Tibial nerve (tissue), 4 donors: ENCODE measurements at regions not wholly inside any gene's neighbourhood (a gene's known extent, or its start where the extent isn't known, plus 50 kb on each side); places are given as distances from the start of the nearest gene placed in this dataset.

Experiments
- EP300 ChIP-seq, 2 donors: sonication (generic); formaldehyde crosslinking; IDR thresholded peaks; one replicate each; pipeline ENCODE4 v1.6.1; 2017; ENCODE audit warnings: antibody characterized with exemption in 2 of 2, mild to moderate bottlenecking in 1 of 2
- POLR2A ChIP-seq, 2 donors: fragments of 450-650 bp; IDR thresholded peaks; one replicate each; pipeline ENCODE4 v1.6.1; 2017; ENCODE audit warnings: antibody characterized with exemption in 2 of 2, mild to moderate bottlenecking in 2 of 2, moderate library complexity in 2 of 2
- TF ChIP-seq, protein P1 (sequence below), 5 experiments: fragments of 200-600 bp in 3 of 5; fragments of 450-650 bp in 2 of 5; sonication (generic) in 3 of 5; IDR thresholded peaks; one replicate each; pipeline ENCODE4 v1.5.1; 2016 to 2019; ENCODE audit warnings: antibody characterized with exemption in 5 of 5, mild to moderate bottlenecking in 3 of 5, moderate library complexity in 2 of 5

DNA sequence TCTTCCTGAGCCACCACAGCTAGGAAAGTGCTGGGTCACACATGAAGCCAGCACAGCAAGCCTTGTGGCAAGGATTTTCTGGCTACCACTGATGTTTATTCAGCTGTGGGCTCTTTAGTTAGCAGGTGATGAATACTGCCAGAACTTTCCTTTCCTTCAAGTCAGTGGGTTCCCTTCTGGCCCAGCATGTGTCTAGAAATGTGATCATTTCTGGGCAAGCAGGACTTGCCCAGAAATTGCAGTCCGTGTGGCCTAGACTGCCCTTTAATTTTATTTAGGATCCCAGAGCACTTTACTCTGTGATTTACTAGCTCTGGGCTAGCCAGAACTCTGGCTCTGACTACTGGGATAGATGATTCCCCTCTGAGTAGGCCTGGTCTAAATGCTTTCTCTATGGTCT, 397.5 kb downstream of the ZIC4 start:
- TF ChIP-seq POLR2A (IDR thresholded peaks at IDR 0.05), result no peak
- TF ChIP-seq, protein P1, sequence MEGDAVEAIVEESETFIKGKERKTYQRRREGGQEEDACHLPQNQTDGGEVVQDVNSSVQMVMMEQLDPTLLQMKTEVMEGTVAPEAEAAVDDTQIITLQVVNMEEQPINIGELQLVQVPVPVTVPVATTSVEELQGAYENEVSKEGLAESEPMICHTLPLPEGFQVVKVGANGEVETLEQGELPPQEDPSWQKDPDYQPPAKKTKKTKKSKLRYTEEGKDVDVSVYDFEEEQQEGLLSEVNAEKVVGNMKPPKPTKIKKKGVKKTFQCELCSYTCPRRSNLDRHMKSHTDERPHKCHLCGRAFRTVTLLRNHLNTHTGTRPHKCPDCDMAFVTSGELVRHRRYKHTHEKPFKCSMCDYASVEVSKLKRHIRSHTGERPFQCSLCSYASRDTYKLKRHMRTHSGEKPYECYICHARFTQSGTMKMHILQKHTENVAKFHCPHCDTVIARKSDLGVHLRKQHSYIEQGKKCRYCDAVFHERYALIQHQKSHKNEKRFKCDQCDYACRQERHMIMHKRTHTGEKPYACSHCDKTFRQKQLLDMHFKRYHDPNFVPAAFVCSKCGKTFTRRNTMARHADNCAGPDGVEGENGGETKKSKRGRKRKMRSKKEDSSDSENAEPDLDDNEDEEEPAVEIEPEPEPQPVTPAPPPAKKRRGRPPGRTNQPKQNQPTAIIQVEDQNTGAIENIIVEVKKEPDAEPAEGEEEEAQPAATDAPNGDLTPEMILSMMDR (IDR thresholded peaks at IDR 0.05), result no peak
- TF ChIP-seq EP300 (IDR thresholded peaks at IDR 0.05), result no peak
